ENCODE measurements at regions not wholly inside any gene's neighbourhood (a gene's known extent, or its start where the extent isn't known, plus 50 kb on each side); places are given as distances from the start of the nearest gene placed in this dataset.
"Not testable (repeated sequence)": the region's sequence is repeated elsewhere in the genome, so short reads cannot be mapped to it uniquely, and the experiment has no call there.

- H3K27me3 Mint-ChIP-seq (ENCODE audit: low read depth); H3K36me3 Mint-ChIP-seq (ENCODE audit: low read depth); DNase-seq (ENCODE audit: low spot score); H3K4me3 Mint-ChIP-seq (ENCODE audit: low read depth); intact Hi-C loops (cut with micrococcal nuclease); H3K4me1 Mint-ChIP-seq (ENCODE audit: low read depth); H3K27ac Mint-ChIP-seq: not testable (repeated sequence)
- peaks cover 41% of the 10 kb centered on the region for H3K9me3 Mint-ChIP-seq
Measured at GRCh38 chr19:28084659-28085157, 1128.2 kb downstream of the UQCRFS1 start.

- H3K27me3 Mint-ChIP-seq (ENCODE audit: low read depth): no peaks in the 10 kb centered on the region
- H3K9me3 Mint-ChIP-seq: peaks cover 43% of the 10 kb centered on the region
- DNase-seq (ENCODE audit: low spot score): no peak
- H3K36me3 Mint-ChIP-seq (ENCODE audit: low read depth): no peaks in the 10 kb centered on the region
- no peak overlapping the region for H3K27ac Mint-ChIP-seq
- H3K4me3 Mint-ChIP-seq (ENCODE audit: low read depth): no peak overlapping the region
- no peaks in the 10 kb centered on the region for H3K4me1 Mint-ChIP-seq (ENCODE audit: low read depth)
- intact Hi-C loops (cut with micrococcal nuclease): no loop called here
Measured at GRCh38 chr19:28076628-28077027, 1136.3 kb downstream of the UQCRFS1 start.

GRCh38 chr19:28075229-28075628, 1137.7 kb downstream of the UQCRFS1 start:
- Mint-ChIP-seq H3K36me3 (ENCODE audit: low read depth) (no peaks in the 10 kb centered on the region), H3K4me1 (ENCODE audit: low read depth) (no peaks in the 10 kb centered on the region), H3K27me3 (ENCODE audit: low read depth) (no peaks in the 10 kb centered on the region), H3K27ac (no peak overlapping the region), H3K9me3 (peaks cover 34% of the 10 kb centered on the region), H3K4me3 (ENCODE audit: low read depth) (no peak overlapping the region)
- DNase-seq (ENCODE audit: low spot score): no peak
- intact Hi-C loops (cut with micrococcal nuclease): no loop called here

GRCh38 chr19:28074773-28075172, 1138.2 kb downstream of the UQCRFS1 start:
- intact Hi-C loops (cut with micrococcal nuclease): no loop called here
- H3K9me3 Mint-ChIP-seq: peaks cover 31% of the 10 kb centered on the region
- H3K4me1 Mint-ChIP-seq (ENCODE audit: low read depth): no peaks in the 10 kb centered on the region
- no peak for DNase-seq (ENCODE audit: low spot score)
- no peaks in the 10 kb centered on the region for H3K27me3 Mint-ChIP-seq (ENCODE audit: low read depth)
- H3K4me3 Mint-ChIP-seq (ENCODE audit: low read depth): no peak overlapping the region
- H3K36me3 Mint-ChIP-seq (ENCODE audit: low read depth): no peaks in the 10 kb centered on the region
- no peak overlapping the region for H3K27ac Mint-ChIP-seq

GRCh38 chr19:28067882-28068281, 1145.1 kb downstream of the UQCRFS1 start:
- H3K27me3 Mint-ChIP-seq (ENCODE audit: low read depth): no peaks in the 10 kb centered on the region
- intact Hi-C loops (cut with micrococcal nuclease): no loop called here
- no peak for DNase-seq (ENCODE audit: low spot score)
- no peak overlapping the region for H3K4me3 Mint-ChIP-seq (ENCODE audit: low read depth)
- H3K36me3 Mint-ChIP-seq (ENCODE audit: low read depth): no peaks in the 10 kb centered on the region
- H3K9me3 Mint-ChIP-seq: peaks cover 8% of the 10 kb centered on the region
- no peak overlapping the region for H3K27ac Mint-ChIP-seq
- H3K4me1 Mint-ChIP-seq (ENCODE audit: low read depth): no peaks in the 10 kb centered on the region

GRCh38 chr19:28066988-28067387, 1146.0 kb downstream of the UQCRFS1 start:
- Mint-ChIP-seq H3K27ac (no peak overlapping the region), H3K27me3 (ENCODE audit: low read depth) (no peaks in the 10 kb centered on the region), H3K4me1 (ENCODE audit: low read depth) (no peaks in the 10 kb centered on the region), H3K4me3 (ENCODE audit: low read depth) (no peak overlapping the region), H3K9me3 (peaks cover 8% of the 10 kb centered on the region), H3K36me3 (ENCODE audit: low read depth) (no peaks in the 10 kb centered on the region)
- intact Hi-C loops (cut with micrococcal nuclease): no loop called here
- DNase-seq (ENCODE audit: low spot score): no peak

- Mint-ChIP-seq H3K36me3 (ENCODE audit: low read depth) (no peaks in the 10 kb centered on the region), H3K27me3 (ENCODE audit: low read depth) (no peaks in the 10 kb centered on the region), H3K27ac (no peak overlapping the region), H3K4me1 (ENCODE audit: low read depth) (no peaks in the 10 kb centered on the region), H3K9me3 (peaks cover 8% of the 10 kb centered on the region), H3K4me3 (ENCODE audit: low read depth) (no peak overlapping the region)
- DNase-seq (ENCODE audit: low spot score): no peak
- intact Hi-C loops (cut with micrococcal nuclease): no loop called here
Measured at GRCh38 chr19:28066161-28066560, 1146.8 kb downstream of the UQCRFS1 start.

- Mint-ChIP-seq H3K4me1 (ENCODE audit: low read depth) (no peaks in the 10 kb centered on the region), H3K36me3 (ENCODE audit: low read depth) (no peaks in the 10 kb centered on the region), H3K27ac (no peak overlapping the region), H3K27me3 (ENCODE audit: low read depth) (no peaks in the 10 kb centered on the region), H3K9me3 (peaks cover 8% of the 10 kb centered on the region), H3K4me3 (ENCODE audit: low read depth) (no peak overlapping the region)
- intact Hi-C loops (cut with micrococcal nuclease): no loop called here
- DNase-seq (ENCODE audit: low spot score): no peak
Measured at GRCh38 chr19:28065026-28065425, 1147.9 kb downstream of the UQCRFS1 start.

GRCh38 chr19:28063702-28064101, 1149.2 kb downstream of the UQCRFS1 start:
- Mint-ChIP-seq H3K4me3 (ENCODE audit: low read depth) (no peak overlapping the region), H3K27ac (no peak overlapping the region), H3K4me1 (ENCODE audit: low read depth) (no peaks in the 10 kb centered on the region), H3K27me3 (ENCODE audit: low read depth) (no peaks in the 10 kb centered on the region), H3K36me3 (ENCODE audit: low read depth) (no peaks in the 10 kb centered on the region), H3K9me3 (peaks cover 8% of the 10 kb centered on the region)
- DNase-seq (ENCODE audit: low spot score): no peak
- intact Hi-C loops (cut with micrococcal nuclease): no loop called here

- no peaks in the 10 kb centered on the region for H3K27me3 Mint-ChIP-seq (ENCODE audit: low read depth)
- H3K4me1 Mint-ChIP-seq (ENCODE audit: low read depth): no peaks in the 10 kb centered on the region
- intact Hi-C loops (cut with micrococcal nuclease): no loop called here
- H3K27ac Mint-ChIP-seq: no peak overlapping the region
- H3K9me3 Mint-ChIP-seq: peaks cover 10% of the 10 kb centered on the region
- no peak overlapping the region for H3K4me3 Mint-ChIP-seq (ENCODE audit: low read depth)
- no peak for DNase-seq (ENCODE audit: low spot score)
- no peaks in the 10 kb centered on the region for H3K36me3 Mint-ChIP-seq (ENCODE audit: low read depth)
Measured at GRCh38 chr19:28061111-28061510, 1151.8 kb downstream of the UQCRFS1 start.

- H3K36me3 Mint-ChIP-seq (ENCODE audit: low read depth); H3K4me1 Mint-ChIP-seq (ENCODE audit: low read depth); intact Hi-C loops (cut with micrococcal nuclease); H3K27me3 Mint-ChIP-seq (ENCODE audit: low read depth); DNase-seq (ENCODE audit: low spot score); H3K4me3 Mint-ChIP-seq (ENCODE audit: low read depth); H3K27ac Mint-ChIP-seq: not testable (repeated sequence)
- peaks cover 36% of the 10 kb centered on the region for H3K9me3 Mint-ChIP-seq
Measured at GRCh38 chr19:28057026-28057425, 1155.9 kb downstream of the UQCRFS1 start.

- H3K36me3 Mint-ChIP-seq (ENCODE audit: low read depth): no peaks in the 10 kb centered on the region
- DNase-seq (ENCODE audit: low spot score): no peak
- peaks cover 47% of the 10 kb centered on the region for H3K9me3 Mint-ChIP-seq
- intact Hi-C loops (cut with micrococcal nuclease): no loop called here
- no peaks in the 10 kb centered on the region for H3K4me1 Mint-ChIP-seq (ENCODE audit: low read depth)
- H3K4me3 Mint-ChIP-seq (ENCODE audit: low read depth): no peak overlapping the region
- H3K27me3 Mint-ChIP-seq (ENCODE audit: low read depth): no peaks in the 10 kb centered on the region
- H3K27ac Mint-ChIP-seq: no peak overlapping the region
Measured at GRCh38 chr19:28051047-28051446, 1161.9 kb downstream of the UQCRFS1 start.

- H3K4me3 Mint-ChIP-seq (ENCODE audit: low read depth): no peak overlapping the region
- intact Hi-C loops (cut with micrococcal nuclease): no loop called here
Measured at GRCh38 chr19:28049875-28050274, 1163.1 kb downstream of the UQCRFS1 start.

GRCh38 chr19:28046932-28047331, 1166.0 kb downstream of the UQCRFS1 start:
- Mint-ChIP-seq H3K9me3 (peaks cover 22% of the 10 kb centered on the region), H3K4me3 (ENCODE audit: low read depth) (no peak overlapping the region)
- DNase-seq (ENCODE audit: low spot score): no peak

More at GRCh38 chr19:28049875-28050274, 1163.1 kb downstream of the UQCRFS1 start:
- no peaks in the 10 kb centered on the region for H3K27me3 Mint-ChIP-seq (ENCODE audit: low read depth)
- H3K27ac Mint-ChIP-seq: no peak overlapping the region
- H3K9me3 Mint-ChIP-seq: peaks cover 42% of the 10 kb centered on the region
- H3K4me1 Mint-ChIP-seq (ENCODE audit: low read depth): no peaks in the 10 kb centered on the region
- DNase-seq (ENCODE audit: low spot score): no peak
- H3K36me3 Mint-ChIP-seq (ENCODE audit: low read depth): no peaks in the 10 kb centered on the region

More at GRCh38 chr19:28046932-28047331, 1166.0 kb downstream of the UQCRFS1 start:
- H3K27ac Mint-ChIP-seq: no peak overlapping the region
- H3K27me3 Mint-ChIP-seq (ENCODE audit: low read depth): no peaks in the 10 kb centered on the region
- H3K36me3 Mint-ChIP-seq (ENCODE audit: low read depth): no peaks in the 10 kb centered on the region
- H3K4me1 Mint-ChIP-seq (ENCODE audit: low read depth): no peaks in the 10 kb centered on the region
- intact Hi-C loops (cut with micrococcal nuclease): no loop called here
